H9 (cell line): ENCODE measurements at regions not wholly inside any gene's neighbourhood (a gene's known extent, or its start where the extent isn't known, plus 50 kb on each side); places are given as distances from the start of the nearest gene placed in this dataset.

Experiments used
- DNase-seq: peaks from one replicate; pipeline ENCODE4 v3.0.0-alpha.2; 2017
- H2AFZ ChIP-seq: one replicate; pipeline ENCODE4 v1.6.1; 2013; ENCODE audit warnings: mild to moderate bottlenecking, low read length, control low read depth, moderate library complexity
- H2AK5ac ChIP-seq: 2 replicates; pipeline ENCODE4 v1.6.1; 2013; ENCODE audit warnings: low read length, control low read depth, mixed read lengths; ENCODE audit not compliant: insufficient read length
- H2BK120ac ChIP-seq: one replicate; pipeline ENCODE4 v1.6.1; 2013; ENCODE audit warnings: low read depth, mild to moderate bottlenecking, low read length, control low read depth, inconsistent platforms; ENCODE audit not compliant: poor library complexity, severe bottlenecking
- H2BK12ac ChIP-seq: 2 replicates; pipeline ENCODE4 v1.6.1; 2013; ENCODE audit warnings: low read length, control low read depth, mixed read lengths, low read depth; ENCODE audit not compliant: insufficient read length
- H2BK15ac ChIP-seq: 2 replicates; pipeline ENCODE4 v1.6.1; 2013; ENCODE audit warnings: low read depth, low read length, control low read depth
- H2BK20ac ChIP-seq: one replicate; pipeline ENCODE4 v1.6.1; 2013; ENCODE audit warnings: low read depth, mild to moderate bottlenecking, low read length, control low read depth, inconsistent platforms; ENCODE audit not compliant: poor library complexity, severe bottlenecking
- H2BK5ac ChIP-seq: 2 replicates; pipeline ENCODE4 v1.6.1; 2013; ENCODE audit warnings: low read length, control low read depth, mixed read lengths; ENCODE audit not compliant: insufficient read length
- H3K14ac ChIP-seq: 2 replicates; pipeline ENCODE4 v1.6.1; 2013; ENCODE audit warnings: low read length, control low read depth; ENCODE audit not compliant: insufficient read depth
- H3K18ac ChIP-seq: 2 replicates; pipeline ENCODE4 v1.6.1; 2013; ENCODE audit warnings: low read depth, mild to moderate bottlenecking, mixed read lengths, low read length, control low read depth; ENCODE audit not compliant: insufficient read length
- H3K23ac ChIP-seq: 2 replicates; pipeline ENCODE4 v1.6.1; 2013; ENCODE audit warnings: low read length, control low read depth, mixed read lengths, low read depth; ENCODE audit not compliant: insufficient read length
- H3K23me2 ChIP-seq: 2 replicates; pipeline ENCODE4 v1.6.1; 2013; ENCODE audit warnings: low read depth, mild to moderate bottlenecking, mixed read lengths, low read length, control low read depth; ENCODE audit not compliant: insufficient read length, poor library complexity, severe bottlenecking
- H3K27ac ChIP-seq: 2 replicates; pipeline ENCODE4 v1.5.1; 2013; ENCODE audit warnings: low read length, control low read depth, mixed read lengths, low read depth; ENCODE audit not compliant: insufficient read length
- H3K27me3 ChIP-seq: 2 replicates; pipeline ENCODE4 v1.6.1; 2013; ENCODE audit warnings: low read length, control low read depth, inconsistent platforms; ENCODE audit not compliant: insufficient read depth
- H3K4ac ChIP-seq: 2 replicates; pipeline ENCODE4 v1.6.1; 2013; ENCODE audit warnings: low read depth, mild to moderate bottlenecking, control low read depth, inconsistent platforms, low read length, moderate library complexity
- H3K4me1 ChIP-seq: 2 replicates; pipeline ENCODE4 v1.6.1; 2013; ENCODE audit warnings: low read length, control low read depth, inconsistent platforms; ENCODE audit not compliant: insufficient read depth
- H3K4me2 ChIP-seq: 2 replicates; pipeline ENCODE4 v1.6.1; 2013; ENCODE audit warnings: low read length, control low read depth, mixed read lengths; ENCODE audit not compliant: insufficient read length, insufficient read depth
- H3K56ac ChIP-seq: 2 replicates; pipeline ENCODE4 v1.6.1; 2013; ENCODE audit warnings: low read depth, mild to moderate bottlenecking, mixed read lengths, low read length, control low read depth; ENCODE audit not compliant: insufficient read length
- H3K79me1 ChIP-seq: 2 replicates; pipeline ENCODE4 v1.6.1; 2013; ENCODE audit warnings: low read depth, mild to moderate bottlenecking, moderate library complexity, low read length, control low read depth, inconsistent platforms; ENCODE audit not compliant: insufficient read depth, poor library complexity, severe bottlenecking
- H3K79me2 ChIP-seq: 2 replicates; pipeline ENCODE4 v1.6.1; 2013; ENCODE audit warnings: low read length, control low read depth, inconsistent platforms; ENCODE audit not compliant: insufficient read depth
- H3K9ac ChIP-seq: 2 replicates; pipeline ENCODE4 v1.6.1; 2013; ENCODE audit warnings: low read length, control low read depth, mixed read lengths; ENCODE audit not compliant: insufficient read length; ENCODE audit errors: extremely low read depth
- H3K9me3 ChIP-seq: one replicate; pipeline ENCODE4 v1.6.1; 2013; ENCODE audit warnings: low read depth, low read length, inconsistent platforms; ENCODE audit not compliant: control insufficient read depth
- H3T11ph ChIP-seq: one replicate; pipeline ENCODE4 v1.6.1; 2013; ENCODE audit warnings: mild to moderate bottlenecking, low read length, control low read depth, inconsistent platforms
- H4K20me1 ChIP-seq: one replicate; pipeline ENCODE4 v1.6.1; 2013; ENCODE audit not compliant: control insufficient read depth, insufficient read length, insufficient read depth
- H4K5ac ChIP-seq: 2 replicates; pipeline ENCODE4 v1.6.1; 2013; ENCODE audit warnings: low read depth, mild to moderate bottlenecking, mixed read lengths, low read length, control low read depth; ENCODE audit not compliant: insufficient read length
- H4K8ac ChIP-seq: replicated peaks from 2 replicates; pipeline ENCODE4 v1.6.1; 2013; ENCODE audit warnings: low read length, control low read depth, mixed read lengths, low read depth; ENCODE audit not compliant: insufficient read length
- H4K91ac ChIP-seq: 2 replicates; pipeline ENCODE4 v1.6.1; 2013; ENCODE audit warnings: low read depth, mild to moderate bottlenecking, moderate library complexity, mixed read lengths, low read length, control low read depth; ENCODE audit not compliant: insufficient read length
- H3K27ac Mint-ChIP-seq, 3 experiments: 2 replicates in 2 of 3; 3 replicates in 1 of 3; pipeline ENCODE4 v1.8.0; 2020 to 2021; ENCODE audit warnings: mixed read lengths in 3 of 3, mild to moderate bottlenecking in 1 of 3, moderate library complexity in 1 of 3
- H3K27me3 Mint-ChIP-seq: 2 replicates; pipeline ENCODE4 v1.8.0; 2021; ENCODE audit warnings: low read depth, mild to moderate bottlenecking, moderate library complexity, mixed read lengths
- H3K36me3 Mint-ChIP-seq, 3 experiments: 2 replicates in 2 of 3; 3 replicates in 1 of 3; pipeline ENCODE4 v1.8.0; 2020 to 2021; ENCODE audit warnings: low read depth in 3 of 3, mixed read lengths in 3 of 3; ENCODE audit not compliant: insufficient read depth in 1 of 3
- H3K4me1 Mint-ChIP-seq, 2 experiments: 2 replicates each; pipeline ENCODE4 v1.8.0; 2020; ENCODE audit warnings: mixed read lengths in 2 of 2
- H3K4me3 Mint-ChIP-seq, 2 experiments: 2 replicates in 1 of 2; 3 replicates in 1 of 2; pipeline ENCODE4 v1.8.0; 2020 to 2021; ENCODE audit warnings: mild to moderate bottlenecking in 2 of 2, mixed read lengths in 2 of 2, moderate library complexity in 1 of 2
- H3K9me3 Mint-ChIP-seq, 2 experiments: 2 replicates in 1 of 2; 3 replicates in 1 of 2; pipeline ENCODE4 v1.8.0; 2020; ENCODE audit warnings: mild to moderate bottlenecking in 2 of 2, mixed read lengths in 2 of 2, moderate library complexity in 1 of 2
- WGBS: extraction: QIAGEN DNeasy Blood & Tissue Kit; methylation state at CpG from one replicate; pipeline ENCODE4 v1.1.7; 2013; ENCODE audit warnings: missing lambda C conversion rate, low lambda C conversion rate, mixed read lengths; ENCODE audit not compliant: insufficient read length; ENCODE audit errors: extremely low coverage; 5-methylcytosine and 5-hydroxymethylcytosine counted together
- TF ChIP-seq, protein P1 (sequence below): fragments of 200-600 bp; sonication (generic); conservative IDR thresholded peaks from 3 replicates; pipeline ENCODE4 v1.8.0; 2021; ENCODE audit warnings: antibody characterized with exemption, mild to moderate bottlenecking

DNA sequence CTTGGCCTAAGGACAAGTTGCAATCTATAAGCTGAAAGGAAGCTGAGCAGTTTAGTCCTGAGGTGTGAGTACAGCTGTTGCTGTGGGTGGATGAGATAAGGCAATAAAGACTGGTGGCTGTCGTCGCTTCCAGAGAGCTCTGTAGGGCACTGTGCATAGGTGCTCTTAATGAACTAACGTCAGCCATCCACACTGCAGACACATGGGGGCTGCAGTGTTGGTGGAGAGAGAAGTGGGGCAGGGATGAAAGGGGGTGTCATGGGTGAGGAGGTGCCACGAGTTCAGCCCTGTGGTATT is 139.9 kb upstream of the IRX3 start:
- H3K9me3 Mint-ChIP-seq, result peaks cover 13 to 16% of the 10 kb centered on the region in 2 experiments
- H3K18ac ChIP-seq, result no peak overlapping the region
- H3K36me3 Mint-ChIP-seq, result peaks cover 0 to 9% (median 4%) of the 10 kb centered on the region in 3 experiments; a peak in 3 of 7 replicates
- DNase-seq, result no peak
- no peak overlapping the region for H3K4ac ChIP-seq
- H3K9me3 ChIP-seq, result no peaks in the 10 kb centered on the region
- H3K23ac ChIP-seq, result no peak overlapping the region
- H3K79me1 ChIP-seq, result no peaks in the 10 kb centered on the region
- no peak overlapping the region for H3T11ph ChIP-seq
- no peaks in the 10 kb centered on the region for H3K27me3 ChIP-seq
- no peak overlapping the region for H3K14ac ChIP-seq
- H3K27me3 Mint-ChIP-seq, result peaks cover 61% of the 10 kb centered on the region
- TF ChIP-seq, protein P1, sequence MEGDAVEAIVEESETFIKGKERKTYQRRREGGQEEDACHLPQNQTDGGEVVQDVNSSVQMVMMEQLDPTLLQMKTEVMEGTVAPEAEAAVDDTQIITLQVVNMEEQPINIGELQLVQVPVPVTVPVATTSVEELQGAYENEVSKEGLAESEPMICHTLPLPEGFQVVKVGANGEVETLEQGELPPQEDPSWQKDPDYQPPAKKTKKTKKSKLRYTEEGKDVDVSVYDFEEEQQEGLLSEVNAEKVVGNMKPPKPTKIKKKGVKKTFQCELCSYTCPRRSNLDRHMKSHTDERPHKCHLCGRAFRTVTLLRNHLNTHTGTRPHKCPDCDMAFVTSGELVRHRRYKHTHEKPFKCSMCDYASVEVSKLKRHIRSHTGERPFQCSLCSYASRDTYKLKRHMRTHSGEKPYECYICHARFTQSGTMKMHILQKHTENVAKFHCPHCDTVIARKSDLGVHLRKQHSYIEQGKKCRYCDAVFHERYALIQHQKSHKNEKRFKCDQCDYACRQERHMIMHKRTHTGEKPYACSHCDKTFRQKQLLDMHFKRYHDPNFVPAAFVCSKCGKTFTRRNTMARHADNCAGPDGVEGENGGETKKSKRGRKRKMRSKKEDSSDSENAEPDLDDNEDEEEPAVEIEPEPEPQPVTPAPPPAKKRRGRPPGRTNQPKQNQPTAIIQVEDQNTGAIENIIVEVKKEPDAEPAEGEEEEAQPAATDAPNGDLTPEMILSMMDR, result no peak
- H2AK5ac ChIP-seq, result no peak overlapping the region
- no peaks in the 10 kb centered on the region for H3K23me2 ChIP-seq
- no peak overlapping the region for H3K4me3 Mint-ChIP-seq
- H2BK12ac ChIP-seq, result no peak overlapping the region
- H2BK15ac ChIP-seq, result no peak overlapping the region
- H3K4me2 ChIP-seq, result no peak overlapping the region
- H4K8ac ChIP-seq, result no peak overlapping the region
- no peak overlapping the region for H3K9ac ChIP-seq
- no peaks in the 10 kb centered on the region for H3K4me1 ChIP-seq
- H2BK120ac ChIP-seq, result no peak overlapping the region
- no peak overlapping the region for H3K27ac ChIP-seq
- no peak overlapping the region for H3K56ac ChIP-seq
- H3K27ac Mint-ChIP-seq, result no peak overlapping the region
- H3K4me1 Mint-ChIP-seq, result peaks cover 14 to 15% of the 10 kb centered on the region in 2 experiments
- no peaks in the 10 kb centered on the region for H3K79me2 ChIP-seq
- WGBS, result no CpG with 5 or more reads among the region's 4 CpGs
- H4K5ac ChIP-seq, result no peak overlapping the region
- H2BK5ac ChIP-seq, result no peak overlapping the region
- no peak overlapping the region for H2AFZ ChIP-seq
- no peak overlapping the region for H4K91ac ChIP-seq
- no peak overlapping the region for H2BK20ac ChIP-seq
- no peaks in the 10 kb centered on the region for H4K20me1 ChIP-seq
